SK-N-SH (cell line): ENCODE measurements at regions not wholly inside any gene's neighbourhood (a gene's known extent, or its start where the extent isn't known, plus 50 kb on each side); places are given as distances from the start of the nearest gene placed in this dataset.

Source experiments
- CTCF ChIA-PET: fragments of 300-600, 350-600 bp; formaldehyde crosslinking; extraction: SDS; loops from one replicate; lab custom pipeline; 2021; lab: Yijun Ruan, JAX
- POLR2A ChIA-PET: fragments of 350-600 bp; sonication (Branson Sonifier 250); formaldehyde crosslinking; extraction: SDS; loops from one replicate; lab custom pipeline; 2020; ENCODE audit warnings: antibody characterized with exemption, inconsistent platforms; lab: Yijun Ruan, JAX
- DNase-seq: peaks from one replicate; pipeline ENCODE4 v3.0.0; 2012
- H2AFZ ChIP-seq: fragments of 200-600 bp; sonication (generic); 2 replicates; pipeline ENCODE4 v1.8.1; 2016; ENCODE audit warnings: antibody characterized with exemption, mild to moderate bottlenecking, low read depth
- H3F3A ChIP-seq: fragments of 200-600 bp; sonication (generic); replicated peaks from 2 replicates; pipeline ENCODE3; 2016; ENCODE audit warnings: antibody characterized with exemption, mild to moderate bottlenecking; ENCODE audit not compliant: insufficient read depth
- H3K27ac ChIP-seq, 2 experiments: fragments of 200-500 bp in 1 of 2; fragments of 200-600 bp in 1 of 2; sonication (Bioruptor generic) in 1 of 2; sonication (generic), shearing (Covaris generic) in 1 of 2; 2 replicates each; pipeline versions ENCODE4 v1.5.1 to v1.6.1; 2014 to 2016; ENCODE audit warnings: low read depth in 2 of 2, inconsistent platforms in 1 of 2, low read length in 1 of 2, mild to moderate bottlenecking in 1 of 2, mixed read lengths in 1 of 2
- H3K27me3 ChIP-seq: fragments of 200-600 bp; sonication (generic), shearing (Covaris generic); 2 replicates; pipeline ENCODE4 v1.6.1; 2016; ENCODE audit warnings: mixed run types; ENCODE audit not compliant: insufficient read depth
- H3K36me3 ChIP-seq, 2 experiments: fragments of 200-500 bp in 1 of 2; fragments of 200-600 bp in 1 of 2; sonication (Bioruptor generic) in 1 of 2; sonication (generic) in 1 of 2; replicated peaks in 1 of 2; 2 replicates each; pipeline versions ENCODE3 to v1.5.1; 2014 to 2016; ENCODE audit warnings: low read length in 1 of 2, mild to moderate bottlenecking in 1 of 2; ENCODE audit not compliant: insufficient read depth in 2 of 2, control insufficient read depth in 1 of 2
- H3K4me1 ChIP-seq, 2 experiments: fragments of 200-500 bp in 1 of 2; fragments of 200-600 bp in 1 of 2; sonication (Bioruptor generic) in 1 of 2; sonication (generic), shearing (Covaris generic) in 1 of 2; 2 replicates each; pipeline versions ENCODE4 v1.5.1 to v1.6.1; 2014 to 2016; ENCODE audit warnings: low read depth in 1 of 2, low read length in 1 of 2, mixed run types in 1 of 2; ENCODE audit not compliant: insufficient read depth in 2 of 2, control insufficient read depth in 1 of 2
- H3K4me2 ChIP-seq: fragments of 200-600 bp; sonication (generic), shearing (Covaris generic); 2 replicates; pipeline ENCODE4 v1.6.1; 2017; ENCODE audit warnings: mixed run types
- H3K4me3 ChIP-seq, 2 experiments: fragments of 200-500 bp in 1 of 2; fragments of 200-600 bp in 1 of 2; sonication (Bioruptor generic) in 1 of 2; sonication (generic), shearing (Covaris generic) in 1 of 2; 2 replicates each; pipeline versions ENCODE4 v1.5.1 to v1.8.1; 2014 to 2016; ENCODE audit warnings: low read depth in 2 of 2, inconsistent platforms in 1 of 2, low read length in 1 of 2, mild to moderate bottlenecking in 1 of 2, mixed read lengths in 1 of 2, moderate library complexity in 1 of 2
- H3K79me2 ChIP-seq: fragments of 200-600 bp; sonication (generic); 2 replicates; pipeline ENCODE4 v1.8.1; 2017; ENCODE audit warnings: mild to moderate bottlenecking; ENCODE audit not compliant: insufficient read depth
- H3K9ac ChIP-seq: fragments of 200-600 bp; sonication (generic); 2 replicates; pipeline ENCODE4 v1.6.1; 2017; ENCODE audit warnings: mixed run types
- H3K9me2 ChIP-seq: fragments of 200-600 bp; sonication (generic); 2 replicates; pipeline ENCODE4 v1.6.1; 2017; ENCODE audit warnings: mixed run types
- H3K9me3 ChIP-seq: fragments of 200-600 bp; sonication (generic); 2 replicates; pipeline ENCODE4 v1.6.1; 2017; ENCODE audit warnings: mixed run types, mild to moderate bottlenecking, moderate library complexity
- H4K20me1 ChIP-seq: fragments of 200-600 bp; sonication (generic); 2 replicates; pipeline ENCODE4 v1.6.1; 2017; ENCODE audit warnings: mild to moderate bottlenecking, mixed run types; ENCODE audit not compliant: insufficient read depth
- CHD2 ChIP-seq: fragments of 150-350 bp; IDR thresholded peaks from 2 replicates; pipeline ENCODE4 v1.6.1; 2018; ENCODE audit warnings: low read length; ENCODE audit not compliant: partially characterized antibody
- EP300 ChIP-seq, 2 experiments: IDR thresholded peaks; 2 replicates each; pipeline versions ENCODE4 v1.4.0 to v1.6.1; 2012; ENCODE audit warnings: borderline replicate concordance in 1 of 2, low read depth in 1 of 2, low read length in 1 of 2
- GATA2 ChIP-seq: sonication (generic); formaldehyde crosslinking; IDR thresholded peaks from 2 replicates; pipeline ENCODE4 v1.5.0; 2020; ENCODE audit warnings: mild to moderate bottlenecking, missing genetic modification reagents
- IRF3 ChIP-seq: fragments of 150-350 bp; IDR thresholded peaks from 2 replicates; pipeline ENCODE4 v1.6.1; 2016; ENCODE audit warnings: mild to moderate bottlenecking, low read depth, low read length
- MAX ChIP-seq: IDR thresholded peaks from 2 replicates; pipeline ENCODE4 v1.4.0; 2012; ENCODE audit warnings: low read depth
- MEF2A ChIP-seq: IDR thresholded peaks from 2 replicates; pipeline ENCODE4 v1.4.0; 2012; ENCODE audit warnings: low read depth, borderline replicate concordance
- MXI1 ChIP-seq: IDR thresholded peaks from 2 replicates; pipeline ENCODE4 v1.6.1; 2012; ENCODE audit warnings: mild to moderate bottlenecking, low read depth, low read length, improper control_type of control experiment
- RAD21 ChIP-seq: IDR thresholded peaks from 2 replicates; pipeline ENCODE4 v1.6.1; 2012; ENCODE audit warnings: mild to moderate bottlenecking, low read length
- RCOR1 ChIP-seq: fragments of 150-350 bp; IDR thresholded peaks from 2 replicates; pipeline ENCODE4 v1.6.1; 2017; ENCODE audit warnings: antibody characterized with exemption, low read length
- RFX5 ChIP-seq: IDR thresholded peaks from 2 replicates; pipeline ENCODE4 v1.6.1; 2012; ENCODE audit warnings: mild to moderate bottlenecking, improper control_type of control experiment, low read length
- RXRA ChIP-seq: IDR thresholded peaks from 2 replicates; pipeline ENCODE4 v1.4.0; 2012; ENCODE audit warnings: low read depth, mild to moderate bottlenecking, borderline replicate concordance
- TAF1 ChIP-seq: IDR thresholded peaks from 2 replicates; pipeline ENCODE4 v1.6.1; 2012; ENCODE audit warnings: low read depth, mild to moderate bottlenecking, low read length, moderate library complexity, borderline replicate concordance
- TEAD4 ChIP-seq: IDR thresholded peaks from 2 replicates; pipeline ENCODE4 v1.4.0; 2012; ENCODE audit warnings: mild to moderate bottlenecking, borderline replicate concordance; ENCODE audit not compliant: insufficient read depth
- USF1 ChIP-seq: IDR thresholded peaks from 2 replicates; pipeline ENCODE4 v1.4.0; 2012; ENCODE audit warnings: low read depth, borderline replicate concordance
- USF2 ChIP-seq: fragments of 150-350 bp; IDR thresholded peaks from 2 replicates; pipeline ENCODE4 v1.6.1; 2017; ENCODE audit warnings: antibody characterized with exemption, low read length, low read depth, borderline replicate concordance
- YY1 ChIP-seq: IDR thresholded peaks from 2 replicates; pipeline ENCODE4 v1.4.0; 2012; ENCODE audit warnings: low read depth, mild to moderate bottlenecking
- WGBS: methylation state at CpG from one replicate; pipeline ENCODE4 v1.1.6; 2017; ENCODE audit warnings: low lambda C conversion rate; 5-methylcytosine and 5-hydroxymethylcytosine counted together

GRCh38 chr20:41902346-41902745 is 284.2 kb upstream of the CHD6 start:
- H3K36me3 ChIP-seq = no peaks in the 10 kb centered on the region
- H2AFZ ChIP-seq = no peak overlapping the region
- H3K27ac ChIP-seq = no peak overlapping the region
- no peak overlapping the region for H3K4me3 ChIP-seq
- ChIA-PET POLR2A (no interaction called here), CTCF (interaction anchor here (1.3 kb wide), 1 partner anchor 52 kb away, joined by 3 read pairs; no protein-coding TSS in a partner anchor)
- WGBS = 33% methylated on average over 4 of the region's 4 CpGs
- no peak for DNase-seq
- H3F3A ChIP-seq = no peaks in the 10 kb centered on the region
- no peaks in the 10 kb centered on the region for H3K27me3 ChIP-seq
- H3K9me3 ChIP-seq = no peaks in the 10 kb centered on the region
- no peak overlapping the region for H3K9ac ChIP-seq
- no peak overlapping the region for H3K4me2 ChIP-seq
- no peaks in the 10 kb centered on the region for H3K79me2 ChIP-seq
- no peaks in the 10 kb centered on the region for H4K20me1 ChIP-seq
- no peak for TF ChIP-seq RXRA
- peaks cover 0 to 6% of the 10 kb centered on the region in 2 experiments; a peak in 1 of 4 replicates for H3K4me1 ChIP-seq
- no peaks in the 10 kb centered on the region for H3K9me2 ChIP-seq

GRCh38 chr20:41900201-41900691 is 282.1 kb upstream of the CHD6 start:
- Histone ChIP-seq H3K4me2 (no peak overlapping the region), H3K27me3 (no peaks in the 10 kb centered on the region), H3K9ac (no peak overlapping the region), H3K9me3 (no peaks in the 10 kb centered on the region), H3K4me3 (no peak overlapping the region), H3K79me2 (no peaks in the 10 kb centered on the region), H4K20me1 (no peaks in the 10 kb centered on the region), H3K4me1 (peaks cover 0 to 4% of the 10 kb centered on the region in 2 experiments; a peak in 1 of 4 replicates), H3F3A (no peaks in the 10 kb centered on the region), H3K36me3 (no peaks in the 10 kb centered on the region), H3K27ac (no peak overlapping the region), H2AFZ (no peak overlapping the region), H3K9me2 (no peaks in the 10 kb centered on the region)
- CTCF ChIA-PET = interaction anchor here (0.9 to 2.4 kb wide), 4 partner anchors 9 to 162 kb away, joined by 3 to 13 read pairs (median 6); no protein-coding TSS in a partner anchor
- 24% methylated on average over 4 of the region's 4 CpGs for WGBS
- TF ChIP-seq MAX (no peak), EP300 (IDR thresholded peaks at IDR 0.05; ENCODE audit: borderline replicate concordance in 1 of 2, low read depth in 1 of 2, low read length in 1 of 2) (no peak), TEAD4 (no peak), TAF1 (no peak), RFX5 (no peak), CHD2 (no peak), RXRA (no peak), YY1 (no peak), GATA2 (CRISPR knock-in tag) (no peak), IRF3 (no peak), RCOR1 (no peak), USF2 (no peak), RAD21 (no peak), MXI1 (no peak), USF1 (no peak), MEF2A (no peak)
- DNase-seq = no peak
- POLR2A ChIA-PET = no interaction called here
